ENCODE measurements at regions not wholly inside any gene's neighbourhood (a gene's known extent, or its start where the extent isn't known, plus 50 kb on each side); places are given as distances from the start of the nearest gene placed in this dataset.

- Histone ChIP-seq H3K27me3 (ENCODE audit: control insufficient read depth, insufficient read depth, low read length) (no peaks in the 10 kb centered on the region), H3K36me3 (ENCODE audit: control insufficient read depth, insufficient read depth, low read length) (no peaks in the 10 kb centered on the region), H3K4me3 (ENCODE audit: low read depth, low read length) (no peak overlapping the region), H3K27ac (ENCODE audit: low read depth, low read length) (no peak overlapping the region), H3K4me1 (ENCODE audit: control insufficient read depth, insufficient read depth, low read length) (no peaks in the 10 kb centered on the region), H3K9me3 (ENCODE audit: control insufficient read depth, insufficient read depth, low read length) (no peaks in the 10 kb centered on the region)
- no peak for DNase-seq (ENCODE audit: low read depth in 4 of 6, low spot score in 6 of 6)
- 48% methylated on average over 2 of the region's 6 CpGs for WGBS (ENCODE audit: insufficient coverage)
Observed at GRCh38 chr12:32039917-32040575, 66.6 kb upstream of the BICD1 start.

DNA sequence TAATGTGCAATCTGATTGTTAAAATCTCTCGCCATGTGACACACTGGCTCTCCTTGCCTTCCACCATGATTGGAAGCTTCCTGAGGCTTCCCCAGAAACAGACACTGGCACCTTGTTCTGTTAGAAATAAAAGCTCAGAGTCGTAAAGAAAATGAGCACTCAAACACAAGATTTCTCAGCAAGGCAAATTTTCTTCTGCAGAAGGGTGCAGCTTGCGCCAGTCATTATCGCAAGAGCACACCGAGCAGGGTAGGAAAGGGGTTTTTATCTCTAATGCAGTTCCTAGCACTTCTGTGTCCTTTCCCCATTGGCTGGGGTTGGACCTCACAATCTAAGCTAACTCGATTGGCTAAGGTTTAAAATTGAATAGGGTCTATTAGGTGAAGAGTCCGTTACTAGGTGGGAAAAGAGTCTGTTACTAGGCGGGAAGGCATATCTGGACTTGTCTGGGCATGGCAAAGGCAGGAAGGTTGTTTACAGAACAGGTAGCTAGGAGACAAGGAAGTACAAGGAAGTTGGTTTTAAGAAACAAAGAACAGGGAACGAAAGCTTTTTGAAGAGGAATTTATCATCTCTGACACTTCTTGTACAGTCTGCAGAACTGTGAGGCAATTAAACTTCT is 62.6 kb upstream of the BICD1 start:
- no peak overlapping the region for H3K27ac ChIP-seq (ENCODE audit: low read depth, low read length)
- H3K4me3 ChIP-seq (ENCODE audit: low read depth, low read length) = no peak overlapping the region

GRCh38 chr12:32047357-32048212 is 59.1 kb upstream of the BICD1 start:
- no peak for DNase-seq (ENCODE audit: low read depth in 4 of 6, low spot score in 6 of 6)
- no peak overlapping the region for H3K4me3 ChIP-seq (ENCODE audit: low read depth, low read length)
- H3K4me1 ChIP-seq (ENCODE audit: control insufficient read depth, insufficient read depth, low read length) = no peaks in the 10 kb centered on the region
- no peaks in the 10 kb centered on the region for H3K36me3 ChIP-seq (ENCODE audit: control insufficient read depth, insufficient read depth, low read length)
- 72% methylated on average over 5 of the region's 8 CpGs for WGBS (ENCODE audit: insufficient coverage)
- no peaks in the 10 kb centered on the region for H3K27me3 ChIP-seq (ENCODE audit: control insufficient read depth, insufficient read depth, low read length)
- no peaks in the 10 kb centered on the region for H3K9me3 ChIP-seq (ENCODE audit: control insufficient read depth, insufficient read depth, low read length)
- H3K27ac ChIP-seq (ENCODE audit: low read depth, low read length) = no peak overlapping the region

More for the DNA sequence above, 62.6 kb upstream of the BICD1 start:
- Histone ChIP-seq H3K36me3 (ENCODE audit: control insufficient read depth, insufficient read depth, low read length) (no peaks in the 10 kb centered on the region), H3K27me3 (ENCODE audit: control insufficient read depth, insufficient read depth, low read length) (no peaks in the 10 kb centered on the region), H3K4me1 (ENCODE audit: control insufficient read depth, insufficient read depth, low read length) (no peaks in the 10 kb centered on the region), H3K9me3 (ENCODE audit: control insufficient read depth, insufficient read depth, low read length) (no peaks in the 10 kb centered on the region)
- WGBS (ENCODE audit: insufficient coverage) = 88% methylated on average over 3 of the region's 9 CpGs
- DNase-seq (ENCODE audit: low read depth in 4 of 6, low spot score in 6 of 6) = no peak

DNA sequence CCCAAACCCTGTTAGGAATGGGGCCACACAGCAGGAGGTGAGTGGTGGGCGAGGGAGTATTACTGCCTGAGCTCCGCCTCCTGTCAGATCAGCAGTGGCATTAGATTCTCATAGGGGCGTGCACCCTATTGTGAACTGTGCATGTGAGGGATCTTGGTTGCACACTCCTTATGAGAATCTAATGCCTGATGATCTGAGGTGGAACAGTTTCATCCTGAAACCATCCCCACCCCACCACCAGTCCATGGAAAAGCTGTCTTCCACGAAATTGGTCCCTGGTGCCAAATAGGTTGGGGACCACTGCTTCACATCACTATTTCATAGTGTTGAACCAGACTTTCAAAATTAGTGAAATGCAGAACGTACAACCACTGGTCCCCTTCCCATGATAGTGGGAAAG is 57.9 kb upstream of the BICD1 start:
- Histone ChIP-seq H3K27ac (ENCODE audit: low read depth, low read length) (no peak overlapping the region), H3K9me3 (ENCODE audit: control insufficient read depth, insufficient read depth, low read length) (no peaks in the 10 kb centered on the region), H3K36me3 (ENCODE audit: control insufficient read depth, insufficient read depth, low read length) (no peaks in the 10 kb centered on the region), H3K27me3 (ENCODE audit: control insufficient read depth, insufficient read depth, low read length) (no peaks in the 10 kb centered on the region), H3K4me3 (ENCODE audit: low read depth, low read length) (no peak overlapping the region), H3K4me1 (ENCODE audit: control insufficient read depth, insufficient read depth, low read length) (no peaks in the 10 kb centered on the region)
- DNase-seq (ENCODE audit: low read depth in 4 of 6, low spot score in 6 of 6) = no peak
- WGBS (ENCODE audit: insufficient coverage) = no CpG with 5 or more reads among the region's 5 CpGs

DNA sequence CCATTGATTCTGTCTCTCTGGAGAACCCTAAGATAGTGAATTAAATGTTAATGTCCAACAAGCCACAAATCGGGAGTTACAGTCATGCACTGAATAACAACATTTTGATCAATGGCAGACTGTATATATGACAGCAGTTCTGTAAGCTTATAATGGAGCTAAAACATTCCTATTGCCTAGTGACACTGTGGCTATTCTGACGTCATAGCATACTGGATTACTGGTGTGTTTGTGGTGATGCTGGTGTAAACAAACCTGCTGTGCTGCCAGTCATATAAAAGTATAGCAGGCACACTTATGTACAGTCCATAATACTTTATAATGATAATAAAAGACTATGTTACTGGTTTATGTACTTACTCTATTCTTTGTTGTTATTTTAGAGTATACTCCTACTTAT is 56.7 kb upstream of the BICD1 start:
- WGBS (ENCODE audit: insufficient coverage) = no CpG with 5 or more reads among the region's 2 CpGs
- H3K36me3 ChIP-seq (ENCODE audit: control insufficient read depth, insufficient read depth, low read length) = no peaks in the 10 kb centered on the region
- H3K27ac ChIP-seq (ENCODE audit: low read depth, low read length) = no peak overlapping the region
- no peaks in the 10 kb centered on the region for H3K4me1 ChIP-seq (ENCODE audit: control insufficient read depth, insufficient read depth, low read length)
- no peak overlapping the region for H3K4me3 ChIP-seq (ENCODE audit: low read depth, low read length)
- DNase-seq (ENCODE audit: low read depth in 4 of 6, low spot score in 6 of 6) = no peak
- H3K27me3 ChIP-seq (ENCODE audit: control insufficient read depth, insufficient read depth, low read length) = no peaks in the 10 kb centered on the region
- H3K9me3 ChIP-seq (ENCODE audit: control insufficient read depth, insufficient read depth, low read length) = no peaks in the 10 kb centered on the region

- Histone ChIP-seq H3K36me3 (ENCODE audit: control insufficient read depth, insufficient read depth, low read length) (no peaks in the 10 kb centered on the region), H3K4me1 (ENCODE audit: control insufficient read depth, insufficient read depth, low read length) (no peaks in the 10 kb centered on the region), H3K4me3 (ENCODE audit: low read depth, low read length) (no peak overlapping the region), H3K27ac (ENCODE audit: low read depth, low read length) (no peak overlapping the region), H3K9me3 (ENCODE audit: control insufficient read depth, insufficient read depth, low read length) (no peaks in the 10 kb centered on the region), H3K27me3 (ENCODE audit: control insufficient read depth, insufficient read depth, low read length) (no peaks in the 10 kb centered on the region)
- no peak for DNase-seq (ENCODE audit: low read depth in 4 of 6, low spot score in 6 of 6)
- no CpG with 5 or more reads among the region's 4 CpGs for WGBS (ENCODE audit: insufficient coverage)
Observed at GRCh38 chr12:32051511-32052211, 55.0 kb upstream of the BICD1 start.

GRCh38 chr12:32052212-32052713 is 54.4 kb upstream of the BICD1 start:
- no peak overlapping the region for H3K27ac ChIP-seq (ENCODE audit: low read depth, low read length)
- WGBS (ENCODE audit: insufficient coverage) = 48% methylated on average over 3 of the region's 5 CpGs

GRCh38 chr12:32053881-32054624 is 52.6 kb upstream of the BICD1 start:
- 68% methylated on average over 6 of the region's 7 CpGs for WGBS (ENCODE audit: insufficient coverage)
- Histone ChIP-seq H3K27ac (ENCODE audit: low read depth, low read length) (no peak overlapping the region), H3K27me3 (ENCODE audit: control insufficient read depth, insufficient read depth, low read length) (no peaks in the 10 kb centered on the region), H3K36me3 (ENCODE audit: control insufficient read depth, insufficient read depth, low read length) (no peaks in the 10 kb centered on the region), H3K4me3 (ENCODE audit: low read depth, low read length) (no peak overlapping the region), H3K9me3 (ENCODE audit: control insufficient read depth, insufficient read depth, low read length) (no peaks in the 10 kb centered on the region), H3K4me1 (ENCODE audit: control insufficient read depth, insufficient read depth, low read length) (no peaks in the 10 kb centered on the region)
- DNase-seq (ENCODE audit: low read depth in 4 of 6, low spot score in 6 of 6) = no peak

More at GRCh38 chr12:32052212-32052713, 54.4 kb upstream of the BICD1 start:
- DNase-seq (ENCODE audit: low read depth in 4 of 6, low spot score in 6 of 6) = no peak
- H3K9me3 ChIP-seq (ENCODE audit: control insufficient read depth, insufficient read depth, low read length) = no peaks in the 10 kb centered on the region
- H3K27me3 ChIP-seq (ENCODE audit: control insufficient read depth, insufficient read depth, low read length) = no peaks in the 10 kb centered on the region
- H3K4me1 ChIP-seq (ENCODE audit: control insufficient read depth, insufficient read depth, low read length) = no peaks in the 10 kb centered on the region
- H3K4me3 ChIP-seq (ENCODE audit: low read depth, low read length) = no peak overlapping the region
- H3K36me3 ChIP-seq (ENCODE audit: control insufficient read depth, insufficient read depth, low read length) = no peaks in the 10 kb centered on the region
